Lung (tissue), 11 donors: ENCODE measurements at regions not wholly inside any gene's neighbourhood (a gene's known extent, or its start where the extent isn't known, plus 50 kb on each side); places are given as distances from the start of the nearest gene placed in this dataset.

Experiments used
- ATAC-seq: fragments of 200-7000 bp; cut with Tn5 transposase; one replicate; pipeline ENCODE4 v1.9.1; 2020; ENCODE audit warnings: moderate number of reproducible peaks; ENCODE audit not compliant: insufficient read depth, low FRiP score
- DNase-seq, 3 donors: peaks; one replicate each; pipeline ENCODE4 v3.0.0-alpha.2; 2013 to 2017
- H3K27ac ChIP-seq, 2 donors: one replicate each; pipeline ENCODE4 v1.5.1; 2013; ENCODE audit warnings: mild to moderate bottlenecking in 2 of 2, moderate library complexity in 2 of 2, control low read depth in 1 of 2, inconsistent platforms in 1 of 2, low read depth in 1 of 2, low read length in 1 of 2
- H3K27me3 ChIP-seq, 3 donors: one replicate each; pipeline ENCODE4 v1.5.1; 2013; ENCODE audit warnings: low read length in 2 of 3; ENCODE audit not compliant: control insufficient read depth in 3 of 3, insufficient read depth in 3 of 3
- H3K36me3 ChIP-seq, 4 donors: one replicate each; pipeline ENCODE4 v1.5.1; 2013; ENCODE audit warnings: low read length in 4 of 4, mild to moderate bottlenecking in 1 of 4, moderate library complexity in 1 of 4; ENCODE audit not compliant: control insufficient read depth in 4 of 4, insufficient read depth in 4 of 4
- H3K4me1 ChIP-seq, 5 donors: one replicate each; pipeline ENCODE4 v1.5.1; 2013; ENCODE audit warnings: low read length in 5 of 5, mild to moderate bottlenecking in 2 of 5, moderate library complexity in 1 of 5; ENCODE audit not compliant: control insufficient read depth in 5 of 5, insufficient read depth in 5 of 5
- H3K4me3 ChIP-seq: one replicate; pipeline ENCODE4 v1.5.1; 2013; ENCODE audit warnings: mild to moderate bottlenecking, control low read depth, moderate library complexity
- H3K9ac ChIP-seq, 2 donors: one replicate each; pipeline ENCODE4 v1.5.1; 2013; ENCODE audit warnings: low read length in 2 of 2, control low read depth in 1 of 2; ENCODE audit not compliant: insufficient read depth in 1 of 2
- H3K9me3 ChIP-seq, 4 donors: one replicate each; pipeline ENCODE4 v1.5.1; 2013; ENCODE audit warnings: low read length in 3 of 4, mild to moderate bottlenecking in 1 of 4, moderate library complexity in 1 of 4; ENCODE audit not compliant: control insufficient read depth in 4 of 4, insufficient read depth in 3 of 4
- WGBS, 2 donors: extraction: QIAGEN DNeasy Blood & Tissue Kit; methylation state at CpG; one replicate each; pipeline ENCODE4 v1.1.7; 2013; 5-methylcytosine and 5-hydroxymethylcytosine counted together
- TF ChIP-seq, protein P1 (sequence below): IDR thresholded peaks from 2 replicates; pipeline ENCODE4 v1.5.1; 2012; ENCODE audit warnings: mild to moderate bottlenecking; ENCODE audit errors: control extremely low read depth, extremely low read depth
- donor health status: control.
- donor health status: control.
- donor health status: Bipolar disorder and iron deficiency.
- donor health status: healthy.
- donor health status: DM: yes; HTN: yes; CAD: no.

- Histone ChIP-seq H3K27ac (no peak overlapping the region), H3K36me3 (no peaks in the 10 kb centered on the region), H3K9ac (no peak overlapping the region), H3K4me3 (no peak overlapping the region), H3K9me3 (no peaks in the 10 kb centered on the region), H3K27me3 (no peaks in the 10 kb centered on the region), H3K4me1 (peaks cover 0 to 7% (median 0%) of the 10 kb centered on the region in 5 donors)
- ATAC-seq (no peak), DNase-seq (no peak)
- TF ChIP-seq, protein P1, sequence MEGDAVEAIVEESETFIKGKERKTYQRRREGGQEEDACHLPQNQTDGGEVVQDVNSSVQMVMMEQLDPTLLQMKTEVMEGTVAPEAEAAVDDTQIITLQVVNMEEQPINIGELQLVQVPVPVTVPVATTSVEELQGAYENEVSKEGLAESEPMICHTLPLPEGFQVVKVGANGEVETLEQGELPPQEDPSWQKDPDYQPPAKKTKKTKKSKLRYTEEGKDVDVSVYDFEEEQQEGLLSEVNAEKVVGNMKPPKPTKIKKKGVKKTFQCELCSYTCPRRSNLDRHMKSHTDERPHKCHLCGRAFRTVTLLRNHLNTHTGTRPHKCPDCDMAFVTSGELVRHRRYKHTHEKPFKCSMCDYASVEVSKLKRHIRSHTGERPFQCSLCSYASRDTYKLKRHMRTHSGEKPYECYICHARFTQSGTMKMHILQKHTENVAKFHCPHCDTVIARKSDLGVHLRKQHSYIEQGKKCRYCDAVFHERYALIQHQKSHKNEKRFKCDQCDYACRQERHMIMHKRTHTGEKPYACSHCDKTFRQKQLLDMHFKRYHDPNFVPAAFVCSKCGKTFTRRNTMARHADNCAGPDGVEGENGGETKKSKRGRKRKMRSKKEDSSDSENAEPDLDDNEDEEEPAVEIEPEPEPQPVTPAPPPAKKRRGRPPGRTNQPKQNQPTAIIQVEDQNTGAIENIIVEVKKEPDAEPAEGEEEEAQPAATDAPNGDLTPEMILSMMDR, result no peak
Measured at GRCh38 chr3:56966509-56966908, 94.0 kb upstream of the SPATA12 start.

DNA sequence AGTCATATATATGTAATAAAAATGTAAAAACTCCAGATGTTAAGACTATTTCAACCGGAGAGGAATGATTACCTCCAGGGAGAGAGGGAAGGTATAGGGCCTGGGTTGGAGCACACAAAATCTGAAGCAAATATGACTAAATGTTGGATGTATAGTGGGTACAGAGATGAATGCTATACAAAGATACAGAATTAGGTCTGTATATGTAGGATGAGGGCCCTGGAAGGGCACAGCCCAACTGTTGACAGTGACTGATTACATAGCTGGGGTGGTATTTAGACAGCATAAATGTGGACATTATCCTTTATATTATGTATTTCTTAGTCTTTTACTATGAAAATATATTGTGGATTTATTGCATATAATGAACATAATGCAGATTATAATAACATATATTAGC, 94.4 kb upstream of the SPATA12 start:
- no peaks in the 10 kb centered on the region for H3K27me3 ChIP-seq
- H3K4me1 ChIP-seq, result peaks cover 0 to 7% (median 0%) of the 10 kb centered on the region in 5 donors
- H3K9ac ChIP-seq, result no peak overlapping the region
- TF ChIP-seq, protein P1, result no peak
- H3K9me3 ChIP-seq, result no peaks in the 10 kb centered on the region
- H3K27ac ChIP-seq, result no peak overlapping the region
- WGBS, 2 donors, result 99 to 100% methylated on average over 1 of the region's 1 CpG
- no peak overlapping the region for H3K4me3 ChIP-seq
- no peak for DNase-seq
- no peak for ATAC-seq
- no peaks in the 10 kb centered on the region for H3K36me3 ChIP-seq

GRCh38 chr3:56962922-56963321, 97.5 kb upstream of the SPATA12 start:
- WGBS, 2 donors, result 94 to 100% methylated on average over 2 of the region's 2 CpGs
- Histone ChIP-seq H3K36me3 (no peaks in the 10 kb centered on the region), H3K27ac (no peak overlapping the region), H3K27me3 (no peaks in the 10 kb centered on the region), H3K4me1 (no peaks in the 10 kb centered on the region), H3K4me3 (no peak overlapping the region), H3K9ac (no peak overlapping the region), H3K9me3 (no peaks in the 10 kb centered on the region)
- TF ChIP-seq, protein P1, result no peak
- DNase-seq (no peak), ATAC-seq (no peak)

GRCh38 chr3:56962206-56962605, 98.3 kb upstream of the SPATA12 start:
- ATAC-seq (no peak), DNase-seq (no peak)
- Histone ChIP-seq H3K9ac (no peak overlapping the region), H3K27me3 (no peaks in the 10 kb centered on the region), H3K4me1 (no peaks in the 10 kb centered on the region), H3K36me3 (no peaks in the 10 kb centered on the region), H3K9me3 (no peaks in the 10 kb centered on the region), H3K4me3 (no peak overlapping the region), H3K27ac (no peak overlapping the region)
- TF ChIP-seq, protein P1, result no peak
- WGBS, 2 donors, result 84 to 91% methylated on average over 3 of the region's 3 CpGs
